ENCODE measurements at regions not wholly inside any gene's neighbourhood (a gene's known extent, or its start where the extent isn't known, plus 50 kb on each side); places are given as distances from the start of the nearest gene placed in this dataset.

GRCh38 chr5:174945853-174946252 is 221.5 kb downstream of the MSX2 start:
- no peak for TF ChIP-seq CTCF (IDR thresholded peaks at IDR 0.05)
- TF ChIP-seq POLR2A (IDR thresholded peaks at IDR 0.05), result no peak

Data from lower leg skin (tissue), 3 donors.